Endodermal cell (in vitro differentiated cells): ENCODE measurements at regions not wholly inside any gene's neighbourhood (a gene's known extent, or its start where the extent isn't known, plus 50 kb on each side); places are given as distances from the start of the nearest gene placed in this dataset.

ENCODE experiments used
- DNase-seq: peaks from one replicate; pipeline ENCODE4 v3.0.0-alpha.2; 2017
- H3K27ac ChIP-seq: 2 replicates; pipeline ENCODE4 v1.5.1; 2013; ENCODE audit warnings: mild to moderate bottlenecking, low read depth, low read length, moderate library complexity
- H3K27me3 ChIP-seq: 2 replicates; pipeline ENCODE4 v1.6.1; 2013; ENCODE audit warnings: mild to moderate bottlenecking, low read length, moderate library complexity; ENCODE audit not compliant: insufficient read depth, control insufficient read depth, poor library complexity, severe bottlenecking
- H3K36me3 ChIP-seq: 2 replicates; pipeline ENCODE4 v1.7.0; 2013; ENCODE audit warnings: mild to moderate bottlenecking, low read length, moderate library complexity; ENCODE audit not compliant: control insufficient read depth, insufficient read depth
- H3K4me1 ChIP-seq: one replicate; pipeline ENCODE4 v1.7.0; 2013; ENCODE audit warnings: low read length; ENCODE audit not compliant: control insufficient read depth, insufficient read depth
- H3K4me3 ChIP-seq: 2 replicates; pipeline ENCODE4 v1.5.1; 2013; ENCODE audit warnings: mild to moderate bottlenecking, low read length, moderate library complexity
- H3K9ac ChIP-seq: 2 replicates; pipeline ENCODE4 v1.6.1; 2013; ENCODE audit warnings: mild to moderate bottlenecking, low read length, moderate library complexity; ENCODE audit not compliant: poor library complexity, severe bottlenecking; ENCODE audit errors: extremely low read depth
- H3K9me3 ChIP-seq: 2 replicates; pipeline ENCODE4 v1.6.1; 2013; ENCODE audit warnings: mild to moderate bottlenecking, low read length, moderate library complexity; ENCODE audit not compliant: control insufficient read depth
- H3K27ac Mint-ChIP-seq: 2 replicates; pipeline ENCODE4 v1.8.0; 2020; ENCODE audit warnings: mixed read lengths
- H3K27me3 Mint-ChIP-seq: 2 replicates; pipeline ENCODE4 v1.8.0; 2021; ENCODE audit warnings: mild to moderate bottlenecking, mixed read lengths; ENCODE audit not compliant: insufficient read depth
- H3K36me3 Mint-ChIP-seq: 2 replicates; pipeline ENCODE4 v1.8.0; 2020; ENCODE audit warnings: low read depth, mixed read lengths
- H3K4me1 Mint-ChIP-seq: 2 replicates; pipeline ENCODE4 v1.8.0; 2020; ENCODE audit warnings: mixed read lengths
- H3K4me3 Mint-ChIP-seq: 2 replicates; pipeline ENCODE4 v1.8.0; 2020; ENCODE audit warnings: mild to moderate bottlenecking, moderate library complexity, mixed read lengths
- H3K9me3 Mint-ChIP-seq: 2 replicates; pipeline ENCODE4 v1.8.0; 2020; ENCODE audit warnings: mild to moderate bottlenecking, mixed read lengths
- WGBS, 2 experiments: methylation state at CpG; one replicate each; pipeline versions ENCODE4 v1.1.5 to v1.1.7; 2013; ENCODE audit warnings: missing lambda C conversion rate in 2 of 2, mixed read lengths in 1 of 2; ENCODE audit not compliant: insufficient coverage in 1 of 2, insufficient read length in 1 of 2; 5-methylcytosine and 5-hydroxymethylcytosine counted together
- TF ChIP-seq, protein P1 (sequence below): fragments of 200-600 bp; sonication (generic); conservative IDR thresholded peaks from 2 replicates; pipeline ENCODE4 v1.5.0; 2021; ENCODE audit warnings: antibody characterized with exemption, mild to moderate bottlenecking

DNA sequence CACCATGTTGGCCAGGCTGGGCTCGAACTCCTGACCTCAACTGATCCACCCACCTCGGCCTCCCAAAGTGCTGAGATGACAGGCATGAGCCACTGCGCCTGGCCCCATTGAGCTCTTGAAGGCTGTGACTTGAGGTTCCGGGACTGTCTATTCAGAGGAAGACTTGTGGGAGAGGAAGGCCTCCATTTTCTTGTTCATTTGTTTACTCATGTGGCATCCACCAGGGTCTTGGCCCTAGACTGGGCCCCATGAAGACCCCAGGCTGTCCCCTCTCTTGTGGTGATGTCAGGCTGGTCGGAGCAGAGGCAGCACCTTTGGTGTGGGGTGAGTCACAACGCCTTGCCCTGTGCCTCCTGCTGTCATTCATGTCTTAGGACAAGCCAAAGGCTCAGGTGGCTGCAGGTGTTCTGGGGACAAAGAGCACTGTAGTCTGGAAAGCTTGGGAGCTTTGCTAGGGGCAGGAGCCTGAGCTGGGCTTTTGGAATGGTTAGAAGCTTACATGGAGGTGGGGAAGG is 224.6 kb upstream of the C1orf174 start:
- no peak overlapping the region for H3K27ac Mint-ChIP-seq
- WGBS, 2 experiments: 89 to 100% methylated on average over 3 to 6 of the region's 6 CpGs
- no peak overlapping the region for H3K4me3 ChIP-seq
- no peaks in the 10 kb centered on the region for H3K27me3 Mint-ChIP-seq
- no peak overlapping the region for H3K4me3 Mint-ChIP-seq
- no peaks in the 10 kb centered on the region for H3K27me3 ChIP-seq
- H3K4me1 Mint-ChIP-seq: no peaks in the 10 kb centered on the region
- no peak overlapping the region for H3K9ac ChIP-seq
- H3K36me3 ChIP-seq: no peaks in the 10 kb centered on the region
- H3K4me1 ChIP-seq: no peaks in the 10 kb centered on the region
- no peaks in the 10 kb centered on the region for H3K9me3 Mint-ChIP-seq
- H3K27ac ChIP-seq: no peak overlapping the region
- H3K36me3 Mint-ChIP-seq: no peaks in the 10 kb centered on the region
- DNase-seq: no peak
- TF ChIP-seq, protein P1, sequence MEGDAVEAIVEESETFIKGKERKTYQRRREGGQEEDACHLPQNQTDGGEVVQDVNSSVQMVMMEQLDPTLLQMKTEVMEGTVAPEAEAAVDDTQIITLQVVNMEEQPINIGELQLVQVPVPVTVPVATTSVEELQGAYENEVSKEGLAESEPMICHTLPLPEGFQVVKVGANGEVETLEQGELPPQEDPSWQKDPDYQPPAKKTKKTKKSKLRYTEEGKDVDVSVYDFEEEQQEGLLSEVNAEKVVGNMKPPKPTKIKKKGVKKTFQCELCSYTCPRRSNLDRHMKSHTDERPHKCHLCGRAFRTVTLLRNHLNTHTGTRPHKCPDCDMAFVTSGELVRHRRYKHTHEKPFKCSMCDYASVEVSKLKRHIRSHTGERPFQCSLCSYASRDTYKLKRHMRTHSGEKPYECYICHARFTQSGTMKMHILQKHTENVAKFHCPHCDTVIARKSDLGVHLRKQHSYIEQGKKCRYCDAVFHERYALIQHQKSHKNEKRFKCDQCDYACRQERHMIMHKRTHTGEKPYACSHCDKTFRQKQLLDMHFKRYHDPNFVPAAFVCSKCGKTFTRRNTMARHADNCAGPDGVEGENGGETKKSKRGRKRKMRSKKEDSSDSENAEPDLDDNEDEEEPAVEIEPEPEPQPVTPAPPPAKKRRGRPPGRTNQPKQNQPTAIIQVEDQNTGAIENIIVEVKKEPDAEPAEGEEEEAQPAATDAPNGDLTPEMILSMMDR: no peak
- no peaks in the 10 kb centered on the region for H3K9me3 ChIP-seq

DNA sequence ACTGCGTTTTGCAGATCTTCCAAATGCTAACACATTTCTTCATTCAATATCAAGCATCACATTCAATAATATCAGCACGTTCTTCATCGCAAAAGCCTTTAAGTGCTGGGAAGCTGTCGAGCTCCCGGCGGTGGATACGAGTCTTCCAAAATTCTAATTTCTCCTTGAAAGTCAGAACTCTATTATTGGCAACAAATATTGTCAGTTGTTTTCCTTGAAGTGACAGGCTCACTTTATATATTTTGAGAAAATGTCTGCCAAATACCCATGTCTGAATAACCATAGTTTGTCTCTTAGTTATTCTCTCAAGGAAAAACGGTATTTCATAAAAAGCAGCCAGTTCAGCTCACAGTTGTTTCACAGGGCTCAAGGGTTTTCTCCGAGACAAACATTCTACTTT is 226.2 kb upstream of the C1orf174 start:
- Histone ChIP-seq H3K27me3 (no peaks in the 10 kb centered on the region), H3K36me3 (no peaks in the 10 kb centered on the region), H3K9me3 (no peaks in the 10 kb centered on the region), H3K4me1 (no peaks in the 10 kb centered on the region), H3K9ac (no peak overlapping the region), H3K27ac (no peak overlapping the region), H3K4me3 (no peak overlapping the region)
- WGBS, 2 experiments: 95% methylated on average over 7 to 9 of the region's 9 CpGs
- Mint-ChIP-seq H3K4me1 (no peaks in the 10 kb centered on the region), H3K27ac (no peak overlapping the region), H3K27me3 (no peaks in the 10 kb centered on the region), H3K4me3 (no peak overlapping the region), H3K9me3 (no peaks in the 10 kb centered on the region), H3K36me3 (no peaks in the 10 kb centered on the region)
- DNase-seq: no peak
- TF ChIP-seq, protein P1: no peak

DNA sequence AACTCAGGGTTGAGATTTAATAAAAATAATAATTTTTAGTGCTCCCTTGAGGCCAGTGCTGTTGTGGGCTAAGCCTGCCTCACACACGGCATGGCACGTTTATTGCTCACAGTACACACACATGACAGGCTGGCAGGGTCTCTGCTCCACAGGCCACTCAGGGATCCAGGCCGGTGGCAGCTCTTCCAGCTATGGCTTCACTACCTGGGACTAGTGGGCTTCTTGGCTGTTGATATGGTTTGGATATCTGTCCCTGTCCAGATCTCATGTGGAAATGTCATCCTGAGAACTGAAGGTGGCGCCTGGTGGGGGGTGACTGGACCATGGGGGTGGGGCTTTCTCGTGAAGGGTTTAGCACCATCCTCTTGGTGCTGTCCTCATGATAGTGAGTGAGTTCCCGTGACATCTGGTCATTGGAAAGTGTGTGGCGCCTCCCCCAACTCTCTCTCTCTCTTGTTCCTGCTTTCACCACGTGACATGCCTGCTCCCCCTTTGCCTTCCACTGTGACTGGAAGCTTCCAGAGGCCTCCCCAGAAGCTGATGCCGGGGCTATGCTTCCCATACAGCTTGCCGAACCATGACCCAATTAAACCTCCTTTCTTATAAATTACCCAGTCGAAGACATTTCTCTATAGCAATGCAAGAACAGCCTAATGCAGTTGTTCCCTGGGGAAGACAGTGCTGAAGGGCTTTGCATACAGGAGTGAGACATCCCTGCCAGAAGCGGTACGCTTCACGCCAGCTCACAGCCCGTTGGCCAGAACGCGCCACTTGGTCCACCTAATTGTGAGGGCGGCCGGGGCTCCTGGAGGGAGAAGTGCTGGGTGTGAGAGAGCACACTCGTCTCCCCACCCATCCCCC is 226.9 kb upstream of the C1orf174 start:
- no peaks in the 10 kb centered on the region for H3K36me3 ChIP-seq
- Mint-ChIP-seq H3K9me3 (no peaks in the 10 kb centered on the region), H3K36me3 (no peaks in the 10 kb centered on the region), H3K27ac (no peak overlapping the region), H3K4me3 (no peak overlapping the region), H3K27me3 (no peaks in the 10 kb centered on the region), H3K4me1 (no peaks in the 10 kb centered on the region)
- TF ChIP-seq, protein P1: no peak
- no peaks in the 10 kb centered on the region for H3K9me3 ChIP-seq
- H3K4me3 ChIP-seq: no peak overlapping the region
- no peak overlapping the region for H3K27ac ChIP-seq
- DNase-seq: no peak
- WGBS, 2 experiments: 92 to 98% methylated on average over 7 to 20 of the region's 20 CpGs
- H3K4me1 ChIP-seq: no peaks in the 10 kb centered on the region
- H3K9ac ChIP-seq: no peak overlapping the region
- H3K27me3 ChIP-seq: no peaks in the 10 kb centered on the region
